WI38 (cell line): ENCODE measurements at regions not wholly inside any gene's neighbourhood (a gene's known extent, or its start where the extent isn't known, plus 50 kb on each side); places are given as distances from the start of the nearest gene placed in this dataset.

Source experiments
- H3K4me3 ChIP-seq: 2 replicates; pipeline ENCODE4 v1.5.1; 2011; ENCODE audit warnings: low read depth, mild to moderate bottlenecking, control low read depth, low read length
- TF ChIP-seq, protein P1 (sequence below): IDR thresholded peaks from 2 replicates; pipeline ENCODE4 v1.5.1; 2012; ENCODE audit warnings: low read depth, mild to moderate bottlenecking, control low read depth, low read length

DNA sequence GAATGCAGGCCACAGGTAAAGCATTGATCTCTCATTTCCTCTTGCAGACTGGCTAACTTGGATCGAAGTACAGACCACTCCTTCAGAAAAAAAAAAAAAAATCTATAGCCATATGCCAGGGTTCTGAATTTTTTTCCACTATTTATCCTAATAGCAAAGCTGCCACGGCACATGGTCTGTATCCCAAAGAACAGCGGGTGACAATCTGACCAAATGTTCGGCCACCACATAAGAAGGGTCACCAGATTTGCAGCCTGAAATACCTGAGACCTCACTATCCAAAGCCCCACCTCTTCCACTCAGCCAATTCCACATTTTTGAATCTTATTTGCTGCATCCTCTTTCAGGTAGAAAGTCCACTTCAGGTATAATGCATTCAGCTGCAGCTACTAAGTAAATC is 55.6 kb upstream of the RGS7 start:
- no peak overlapping the region for H3K4me3 ChIP-seq
- TF ChIP-seq, protein P1, sequence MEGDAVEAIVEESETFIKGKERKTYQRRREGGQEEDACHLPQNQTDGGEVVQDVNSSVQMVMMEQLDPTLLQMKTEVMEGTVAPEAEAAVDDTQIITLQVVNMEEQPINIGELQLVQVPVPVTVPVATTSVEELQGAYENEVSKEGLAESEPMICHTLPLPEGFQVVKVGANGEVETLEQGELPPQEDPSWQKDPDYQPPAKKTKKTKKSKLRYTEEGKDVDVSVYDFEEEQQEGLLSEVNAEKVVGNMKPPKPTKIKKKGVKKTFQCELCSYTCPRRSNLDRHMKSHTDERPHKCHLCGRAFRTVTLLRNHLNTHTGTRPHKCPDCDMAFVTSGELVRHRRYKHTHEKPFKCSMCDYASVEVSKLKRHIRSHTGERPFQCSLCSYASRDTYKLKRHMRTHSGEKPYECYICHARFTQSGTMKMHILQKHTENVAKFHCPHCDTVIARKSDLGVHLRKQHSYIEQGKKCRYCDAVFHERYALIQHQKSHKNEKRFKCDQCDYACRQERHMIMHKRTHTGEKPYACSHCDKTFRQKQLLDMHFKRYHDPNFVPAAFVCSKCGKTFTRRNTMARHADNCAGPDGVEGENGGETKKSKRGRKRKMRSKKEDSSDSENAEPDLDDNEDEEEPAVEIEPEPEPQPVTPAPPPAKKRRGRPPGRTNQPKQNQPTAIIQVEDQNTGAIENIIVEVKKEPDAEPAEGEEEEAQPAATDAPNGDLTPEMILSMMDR: no peak

DNA sequence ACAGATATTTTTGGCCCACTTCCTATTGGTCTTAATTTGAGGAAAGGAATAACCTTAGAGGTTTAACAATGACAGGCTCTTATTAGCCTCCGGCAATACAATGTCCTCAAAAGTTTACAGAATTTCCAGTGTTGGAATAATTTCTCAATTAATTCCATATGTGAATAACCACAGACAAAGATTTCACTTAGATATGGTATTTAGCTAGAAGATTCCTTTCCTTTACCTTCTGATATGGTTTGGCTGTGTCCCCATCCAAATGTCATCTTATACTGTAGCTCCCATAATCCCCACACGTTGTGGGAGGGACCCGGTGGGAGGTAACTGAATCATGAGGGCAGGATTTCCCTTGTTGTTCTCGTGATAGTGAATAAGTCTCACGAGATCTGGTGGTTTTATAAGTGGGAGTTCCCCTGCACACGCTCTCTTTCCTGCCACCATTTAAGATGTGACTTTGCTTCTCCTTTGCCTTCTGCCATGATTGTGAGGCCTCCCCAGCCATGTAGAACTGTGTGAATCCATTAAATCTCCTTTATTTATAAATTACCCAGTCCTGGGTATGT is 54.9 kb upstream of the RGS7 start:
- TF ChIP-seq, protein P1: no peak
- no peak overlapping the region for H3K4me3 ChIP-seq

DNA sequence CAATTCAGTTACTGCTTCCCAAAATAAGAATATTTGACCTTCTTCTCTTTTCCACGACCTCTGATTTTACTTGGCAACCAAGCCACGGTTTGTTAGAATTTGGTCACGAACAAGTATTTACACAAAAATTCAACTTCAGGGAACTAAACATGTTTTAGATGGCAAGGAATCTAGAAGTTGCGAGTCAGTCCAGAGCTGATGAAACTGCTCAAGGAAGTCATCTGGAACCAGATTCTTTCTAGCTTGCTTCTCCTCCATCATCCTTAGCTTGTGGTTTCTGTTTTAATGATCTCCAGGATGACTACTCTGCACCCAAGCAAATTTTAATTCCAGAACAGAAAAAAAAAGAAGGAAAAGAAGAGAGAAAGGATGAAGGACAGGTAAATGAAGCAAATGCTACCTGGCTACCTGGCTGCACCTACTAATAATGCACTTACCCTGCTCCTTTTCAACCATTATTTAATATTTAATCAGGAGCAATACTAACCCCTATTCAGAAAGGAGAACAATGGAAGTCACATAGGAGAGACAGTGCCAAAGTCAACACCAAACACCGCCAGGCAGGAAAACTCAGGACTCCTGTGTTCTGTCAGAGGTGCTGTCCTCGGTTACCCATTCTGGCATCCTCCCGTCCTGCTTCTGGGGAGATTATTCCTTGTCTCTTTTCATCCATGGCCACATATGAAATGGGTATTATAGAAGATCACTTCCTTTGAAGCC is 54.2 kb upstream of the RGS7 start:
- TF ChIP-seq, protein P1: no peak

DNA sequence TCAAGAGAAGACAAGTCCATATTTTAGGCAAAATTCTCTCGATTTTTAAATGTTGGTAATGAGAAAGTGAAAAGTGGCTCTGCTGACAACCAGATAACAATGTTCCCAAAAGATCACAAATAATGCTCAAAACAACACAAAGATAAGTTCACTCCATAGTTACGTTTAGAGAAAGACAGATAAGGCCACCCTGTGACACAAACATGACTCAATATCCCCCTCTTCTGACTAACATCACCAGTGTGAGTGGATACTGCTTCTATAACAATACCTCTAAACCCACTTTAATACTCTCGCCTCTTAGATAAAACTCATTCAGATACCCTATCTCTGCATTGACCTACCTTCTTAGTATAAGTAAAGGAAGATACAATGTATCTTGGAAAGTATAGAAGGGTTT is 51.2 kb upstream of the RGS7 start:
- TF ChIP-seq, protein P1: no peak
- no peak overlapping the region for H3K4me3 ChIP-seq

More for the DNA sequence above, 54.2 kb upstream of the RGS7 start:
- H3K4me3 ChIP-seq: no peak overlapping the region
